HG02798 (cell line): ENCODE measurements at regions not wholly inside any gene's neighbourhood (a gene's known extent, or its start where the extent isn't known, plus 50 kb on each side); places are given as distances from the start of the nearest gene placed in this dataset.

Experiments used
- ATAC-seq: cut with Tn5 transposase; IDR thresholded peaks from one replicate; pipeline ENCODE4 v1.9.1; 2021; ENCODE audit warnings: mild to moderate bottlenecking; ENCODE audit not compliant: unreplicated experiment, poor library complexity

DNA sequence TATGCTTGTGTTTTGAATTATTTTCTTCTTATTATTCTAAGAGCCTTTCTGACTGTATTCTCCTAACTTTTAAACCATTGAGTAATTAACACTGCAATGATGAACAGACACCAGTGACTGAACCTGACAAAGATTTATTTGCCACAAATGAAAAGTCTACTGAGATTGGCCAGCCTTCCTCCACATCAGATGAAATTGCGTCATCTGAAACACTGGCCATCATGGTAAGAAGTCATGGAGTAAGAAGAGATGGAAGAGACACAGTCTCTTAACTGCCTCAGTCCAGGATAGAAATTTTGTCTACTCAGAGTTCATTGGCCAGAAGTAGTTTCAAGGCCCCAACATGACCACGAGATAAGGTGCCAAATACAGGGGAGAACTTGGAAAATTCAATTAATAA lies 357.8 kb downstream of the BMPER start:
- no peak for ATAC-seq

DNA sequence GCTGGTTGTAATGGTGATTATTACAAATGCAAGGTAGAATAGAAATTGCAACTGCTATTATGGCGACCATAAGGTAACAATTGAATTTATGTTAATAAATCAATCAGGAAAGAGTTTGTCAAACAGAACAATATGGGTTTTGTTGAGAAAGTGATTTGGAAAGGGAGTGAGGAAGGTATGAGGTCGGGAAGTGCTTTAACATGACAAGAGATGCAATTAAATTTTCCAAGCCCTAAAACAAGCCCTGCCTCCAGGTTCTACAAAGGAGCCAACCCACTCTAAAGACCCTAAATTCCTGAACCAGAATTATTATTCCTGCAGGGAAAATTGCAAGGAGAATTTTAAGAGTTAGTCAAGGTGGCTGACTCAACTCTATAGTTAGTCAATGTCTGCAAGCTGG lies 363.7 kb downstream of the BMPER start:
- ATAC-seq, result no peak

DNA sequence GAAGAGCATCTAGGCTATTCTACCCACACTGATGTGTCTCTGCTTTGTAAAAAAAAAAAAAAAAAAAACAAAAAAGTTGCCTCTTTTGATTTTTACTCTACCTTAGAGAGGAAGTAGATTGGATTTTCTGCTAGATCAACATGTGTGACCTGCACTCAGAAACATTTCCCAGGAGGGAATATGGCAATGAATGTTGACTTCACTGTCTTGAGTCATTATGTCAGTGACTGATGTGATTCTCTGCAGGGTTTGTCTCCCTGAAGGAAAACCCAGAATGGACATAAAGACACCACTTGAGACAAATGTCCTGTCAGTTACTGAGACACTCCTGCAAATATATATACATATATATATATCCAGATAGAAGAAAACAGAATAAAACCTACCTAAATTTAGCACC lies 370.3 kb downstream of the BMPER start:
- no peak for ATAC-seq

DNA sequence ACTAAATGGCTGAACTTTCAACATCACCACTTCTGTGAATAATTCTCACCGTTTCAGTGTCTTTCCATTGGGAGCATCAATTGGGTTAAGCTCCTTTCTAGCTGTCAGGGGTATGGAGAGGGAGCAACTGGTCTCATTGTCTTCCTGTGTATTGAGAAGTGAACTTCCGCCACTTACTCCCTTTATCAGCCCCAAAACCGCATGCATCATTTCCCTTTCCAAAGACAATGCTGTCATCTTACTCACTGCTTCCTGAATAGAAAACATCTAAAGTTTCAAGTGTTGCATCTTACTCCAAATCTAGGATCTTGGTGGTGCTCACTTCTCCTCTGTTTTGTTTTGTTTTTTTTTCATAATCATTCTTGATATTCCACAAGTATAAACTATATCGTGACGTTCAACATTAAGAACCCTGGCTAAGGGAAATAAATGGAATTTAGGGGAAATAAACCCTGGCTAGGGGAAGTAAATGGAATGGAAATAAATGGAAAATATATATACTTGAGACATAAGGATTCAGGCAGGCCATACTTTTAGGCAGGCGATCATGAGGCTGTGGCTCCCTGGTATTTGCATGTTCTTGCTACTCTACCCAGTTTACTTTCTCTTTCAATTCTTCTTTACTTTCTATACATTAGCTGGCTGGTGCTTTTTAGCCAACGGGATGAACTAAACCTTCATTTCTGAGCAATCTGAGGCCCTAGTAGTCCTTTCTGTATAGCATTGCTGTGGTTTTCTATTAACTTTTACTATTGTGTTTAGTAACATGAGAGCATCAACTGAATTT lies 371.9 kb downstream of the BMPER start:
- ATAC-seq, result peak; percentile 85

DNA sequence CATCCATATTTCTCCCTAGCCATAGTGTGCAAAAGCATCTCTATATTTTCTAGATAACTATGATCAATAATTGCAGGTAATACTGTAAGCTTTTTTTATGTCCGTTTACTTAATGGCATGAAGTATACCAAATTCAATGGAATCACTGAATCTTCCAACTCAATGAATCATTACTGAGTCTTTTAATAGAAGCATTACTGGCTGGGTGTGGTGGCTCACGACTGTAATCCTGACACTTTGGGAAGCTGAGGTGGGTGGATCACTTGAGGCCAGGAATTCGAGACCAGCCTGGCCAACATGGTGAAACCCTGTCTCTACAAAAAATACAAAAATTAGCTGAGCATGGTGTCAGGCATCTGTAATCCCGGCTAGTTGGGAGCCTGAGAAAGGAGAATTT lies 372.5 kb downstream of the BMPER start:
- ATAC-seq, result no peak

DNA sequence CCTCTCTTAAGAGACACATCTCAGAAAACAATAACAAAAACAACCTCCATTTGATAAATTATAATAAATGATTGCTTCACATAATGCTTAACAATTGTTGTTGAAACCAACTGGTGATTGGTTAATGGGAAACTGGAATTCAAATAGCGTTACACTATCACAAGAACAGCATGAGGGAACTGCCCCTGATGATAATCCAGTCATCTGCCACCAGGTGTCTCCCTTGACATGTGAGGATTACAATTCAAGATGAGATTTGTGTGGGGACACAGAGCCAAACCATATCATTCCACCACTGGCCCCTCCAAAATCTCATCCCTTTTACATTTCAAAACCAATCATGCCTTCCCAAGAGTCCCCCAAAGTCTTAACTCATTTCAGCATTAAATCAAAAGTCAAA lies 375.9 kb downstream of the BMPER start:
- ATAC-seq, result no peak

DNA sequence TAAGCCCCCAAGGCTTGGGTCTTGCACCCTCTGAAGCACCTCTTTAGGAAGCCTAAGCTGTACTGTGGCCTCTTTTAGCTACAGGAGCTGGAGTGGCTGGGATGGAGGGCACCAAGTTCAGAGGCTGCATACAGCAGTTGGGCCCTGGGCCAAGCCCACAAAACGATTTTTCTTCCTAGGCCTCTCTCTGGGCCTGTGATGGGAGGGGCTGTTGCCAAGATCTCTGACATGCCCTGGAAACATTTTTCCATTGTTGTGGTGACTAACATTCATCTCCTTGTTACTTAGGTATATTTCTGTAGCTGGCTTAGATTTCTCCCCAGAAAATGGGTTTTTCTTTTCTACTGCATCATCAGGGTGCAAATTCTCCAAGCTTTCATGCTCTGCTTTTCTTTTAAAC lies 375.7 kb upstream of the NPSR1 start:
- ATAC-seq, result no peak

DNA sequence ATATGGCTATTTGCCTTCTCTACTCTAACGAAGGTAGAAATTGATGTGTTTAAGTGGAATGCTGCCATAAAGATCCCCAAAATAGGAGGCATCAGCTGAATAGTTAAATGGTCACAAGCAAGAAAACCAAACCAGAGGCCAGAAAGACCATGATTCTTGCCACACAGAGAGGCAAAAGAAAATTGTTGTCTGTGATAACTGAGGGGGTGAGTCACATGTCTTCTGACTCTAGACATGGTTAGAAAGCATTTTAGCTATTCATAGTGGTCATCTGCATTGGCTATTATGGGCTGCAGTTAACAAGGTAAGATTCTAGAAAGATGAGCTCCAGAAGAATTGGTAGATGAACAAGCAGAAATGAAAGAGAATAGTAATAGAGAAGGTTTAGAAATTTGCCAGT lies 361.4 kb upstream of the NPSR1 start:
- no peak for ATAC-seq

DNA sequence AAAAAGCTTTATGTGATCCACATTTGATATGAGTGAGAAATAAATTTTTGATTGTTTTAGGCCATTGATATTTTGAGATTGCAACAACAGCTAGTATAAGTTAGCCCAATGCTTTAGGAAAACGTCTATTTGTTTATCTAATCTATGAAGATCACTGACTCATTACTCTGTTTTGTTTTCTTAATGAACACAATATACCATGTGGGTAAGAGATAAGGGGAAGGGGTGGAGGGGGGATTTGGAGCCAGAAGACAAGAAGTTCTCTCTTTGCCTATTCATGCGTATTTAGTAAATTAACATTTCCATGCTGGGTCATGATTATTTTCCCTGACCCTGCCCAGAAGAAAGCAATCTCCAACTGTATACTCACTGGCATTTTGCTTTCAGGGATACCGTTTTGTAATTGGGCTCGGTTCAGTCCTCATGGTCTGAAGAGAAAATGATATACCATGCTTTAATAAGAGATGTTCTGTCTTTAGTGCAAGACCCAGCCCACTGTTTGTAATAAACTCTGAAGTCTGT lies 359.5 kb upstream of the NPSR1 start:
- ATAC-seq, result no peak

DNA sequence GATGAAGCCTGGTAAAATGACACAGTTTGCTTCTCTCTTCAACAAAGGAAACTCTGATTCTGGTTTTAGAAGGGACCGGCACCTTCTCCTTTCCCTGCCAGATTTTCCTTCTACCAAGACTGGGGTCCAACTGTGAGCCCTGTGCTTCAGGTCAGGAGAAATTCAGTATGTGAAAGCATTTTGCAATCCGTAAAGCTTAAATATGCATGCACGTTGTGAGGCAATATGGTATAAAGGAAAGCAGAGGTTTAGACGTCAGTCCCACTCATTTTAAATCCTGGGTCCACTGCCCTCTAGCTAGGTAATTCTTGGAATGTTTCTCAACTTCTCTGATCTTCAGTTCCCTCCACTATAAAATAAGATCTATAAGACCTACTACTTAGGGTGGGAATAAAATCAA lies 359.0 kb upstream of the NPSR1 start:
- ATAC-seq, result no peak

DNA sequence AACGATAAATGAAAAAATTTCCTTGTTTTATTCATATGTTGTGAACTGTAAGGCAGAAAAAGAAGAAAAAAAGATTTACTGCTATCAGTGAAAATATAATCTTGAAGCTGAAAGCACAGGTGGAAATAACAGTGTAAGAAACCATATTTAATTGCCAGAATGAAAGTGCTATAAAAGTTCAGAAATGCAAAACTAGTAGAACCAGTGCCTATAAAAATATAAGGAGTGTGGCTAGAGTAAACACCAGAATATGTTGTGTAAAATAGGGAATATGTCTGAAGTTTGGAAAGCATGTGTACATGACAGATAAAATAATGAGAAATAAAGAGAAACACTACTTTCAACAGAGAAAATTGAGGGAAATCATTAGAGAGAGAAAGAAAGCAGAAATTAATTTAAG lies 350.5 kb upstream of the NPSR1 start:
- ATAC-seq, result no peak

DNA sequence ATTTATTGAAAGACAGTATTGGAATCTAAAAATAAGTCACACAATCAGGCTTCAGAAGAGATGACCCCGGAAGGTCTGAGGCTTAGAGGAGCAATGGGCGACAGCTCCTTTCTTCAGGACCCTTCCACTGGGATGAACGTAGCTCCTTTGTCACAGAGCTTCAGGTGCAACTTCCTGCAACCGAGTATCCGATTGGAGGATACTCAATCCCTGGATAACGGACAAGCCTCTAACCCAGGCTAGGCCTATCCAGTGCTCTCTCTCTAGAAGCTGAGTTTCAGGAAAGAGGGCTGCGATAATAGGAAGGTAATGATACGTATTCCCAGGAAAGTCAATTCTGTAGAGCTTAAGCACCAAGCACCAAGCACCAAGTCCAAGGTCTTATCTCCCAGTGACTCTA lies 349.4 kb upstream of the NPSR1 start:
- ATAC-seq, result no peak

DNA sequence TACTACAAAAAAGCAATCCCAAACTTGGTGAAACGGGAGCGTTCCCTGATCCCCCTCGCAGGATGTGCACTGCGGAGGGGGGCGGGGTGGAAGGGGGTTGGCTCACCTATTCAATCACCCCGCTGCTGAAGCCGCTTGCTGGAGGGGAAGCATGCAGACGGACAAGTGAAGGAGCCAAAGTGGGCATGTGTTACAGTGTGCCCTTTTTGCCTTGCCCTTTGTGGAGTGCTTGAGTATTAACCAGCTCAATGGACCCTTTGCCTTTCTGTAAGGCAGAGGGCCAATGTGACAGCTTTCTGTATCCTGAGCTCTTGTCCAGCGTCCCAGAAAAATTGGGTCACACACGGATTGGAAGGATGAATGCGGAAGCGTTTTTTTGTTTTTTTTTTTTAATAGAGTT lies 348.9 kb upstream of the NPSR1 start:
- ATAC-seq, result no peak

DNA sequence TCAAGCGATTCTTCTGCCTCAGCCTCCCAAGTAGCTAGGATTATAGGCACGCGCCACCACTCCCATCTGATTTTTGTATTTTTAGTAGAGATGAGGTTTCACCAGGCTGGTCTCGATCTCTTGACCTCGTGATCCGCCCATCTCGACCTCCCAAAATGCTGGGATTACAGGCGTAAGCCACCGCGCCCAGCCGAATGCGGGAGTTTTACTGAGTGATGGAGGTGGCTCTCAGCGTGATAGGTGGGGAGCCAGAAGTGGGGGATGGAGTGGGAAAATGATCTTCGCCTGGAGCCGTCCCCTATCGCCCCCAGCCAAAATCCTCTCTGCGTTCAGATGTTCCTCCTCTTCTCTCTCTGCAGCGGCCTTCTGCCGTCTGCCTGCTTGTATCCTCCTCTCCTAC lies 348.4 kb upstream of the NPSR1 start:
- no peak for ATAC-seq

DNA sequence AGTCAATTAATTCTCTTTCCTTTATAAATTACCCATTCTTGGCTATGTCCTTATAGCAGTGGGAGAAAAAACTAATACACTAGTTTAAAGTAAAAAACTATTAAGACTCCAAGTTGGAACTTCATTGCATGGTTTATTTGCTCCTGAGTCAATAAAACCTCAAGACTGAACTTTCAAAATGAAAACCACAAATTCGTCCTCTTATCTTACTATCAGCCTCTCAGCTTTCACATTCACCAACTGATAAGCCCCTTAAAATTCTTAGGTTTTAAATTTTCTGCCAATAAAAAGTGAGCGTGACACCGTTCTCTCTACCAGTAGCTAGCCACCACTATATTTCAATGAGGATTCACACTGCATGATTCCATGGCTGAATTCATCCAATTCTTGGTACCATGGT lies 346.4 kb upstream of the NPSR1 start:
- ATAC-seq, result no peak

DNA sequence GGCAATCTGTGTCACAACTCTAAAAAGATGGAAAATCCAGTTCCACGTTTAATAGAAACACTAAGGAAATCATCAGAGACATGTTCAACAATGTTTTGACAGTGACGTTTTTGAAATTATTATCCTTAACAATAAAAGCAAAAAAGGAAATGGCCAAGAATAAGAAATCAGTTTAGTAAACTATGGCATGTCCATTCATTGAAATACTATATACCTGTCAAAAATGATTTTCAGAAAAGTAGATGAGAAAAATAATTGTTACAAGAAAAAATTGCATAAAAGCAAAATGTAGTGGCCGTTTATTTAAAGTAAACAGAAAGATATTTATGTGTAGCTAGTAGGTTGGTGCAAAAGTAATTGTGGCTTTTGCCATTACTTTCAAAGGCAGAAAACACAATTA lies 345.4 kb upstream of the NPSR1 start:
- ATAC-seq, result no peak

DNA sequence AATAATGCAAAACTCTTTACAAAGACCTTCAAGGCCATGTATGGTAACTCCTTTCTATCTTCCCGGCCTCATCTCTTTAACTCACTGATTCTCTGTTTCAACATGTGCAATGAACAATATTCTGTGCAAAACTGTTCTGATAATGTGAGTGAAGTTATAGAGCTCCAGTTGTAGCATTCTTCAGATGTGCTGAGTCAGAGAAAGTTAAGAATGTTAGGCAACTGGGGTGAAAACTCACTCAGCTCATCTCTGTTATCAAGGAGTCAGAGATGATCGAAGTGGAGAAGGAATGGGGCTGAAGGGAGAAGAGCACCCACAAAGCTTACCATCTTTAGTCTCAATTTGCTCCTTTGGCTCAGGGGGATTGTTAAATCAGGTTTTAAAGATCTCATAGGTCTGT lies 344.7 kb upstream of the NPSR1 start:
- no peak for ATAC-seq

DNA sequence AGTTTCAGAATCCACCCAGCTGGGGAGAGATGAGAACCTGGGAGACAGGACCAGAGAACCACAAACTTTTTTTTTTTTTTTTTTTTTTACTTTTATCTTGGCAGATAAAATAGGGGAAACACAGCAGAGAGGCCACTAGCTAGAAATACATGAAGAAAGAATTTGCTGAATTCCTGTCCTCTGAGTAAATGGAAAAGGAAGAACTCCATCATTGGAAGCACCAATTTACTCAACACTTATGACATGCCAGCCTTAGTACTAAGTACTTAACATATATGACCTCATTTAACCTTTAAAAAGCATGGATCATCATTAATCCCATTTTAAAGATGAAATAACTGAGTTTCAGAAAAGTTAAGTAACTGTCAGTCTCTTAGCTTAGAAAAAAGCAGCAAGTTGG lies 343.0 kb upstream of the NPSR1 start:
- no peak for ATAC-seq

DNA sequence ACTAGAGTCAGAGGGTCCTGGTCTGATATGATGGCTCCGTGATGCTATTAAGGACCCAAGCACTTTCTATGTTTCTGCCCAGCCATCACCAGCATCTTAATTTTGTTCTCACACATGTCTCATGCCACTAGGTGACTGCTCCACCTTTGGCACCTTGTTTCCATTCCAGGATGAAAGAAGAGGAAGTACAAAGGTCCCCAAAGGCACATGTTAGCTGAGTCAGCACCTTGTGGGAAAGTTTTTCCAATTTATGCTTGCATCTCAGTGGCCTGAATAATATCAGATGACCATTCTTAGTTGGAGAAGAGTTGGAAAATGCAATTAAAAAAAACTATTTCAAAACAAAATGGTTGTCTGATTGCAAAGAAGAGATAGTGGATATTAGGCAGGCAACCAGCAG lies 341.0 kb upstream of the NPSR1 start:
- no peak for ATAC-seq

DNA sequence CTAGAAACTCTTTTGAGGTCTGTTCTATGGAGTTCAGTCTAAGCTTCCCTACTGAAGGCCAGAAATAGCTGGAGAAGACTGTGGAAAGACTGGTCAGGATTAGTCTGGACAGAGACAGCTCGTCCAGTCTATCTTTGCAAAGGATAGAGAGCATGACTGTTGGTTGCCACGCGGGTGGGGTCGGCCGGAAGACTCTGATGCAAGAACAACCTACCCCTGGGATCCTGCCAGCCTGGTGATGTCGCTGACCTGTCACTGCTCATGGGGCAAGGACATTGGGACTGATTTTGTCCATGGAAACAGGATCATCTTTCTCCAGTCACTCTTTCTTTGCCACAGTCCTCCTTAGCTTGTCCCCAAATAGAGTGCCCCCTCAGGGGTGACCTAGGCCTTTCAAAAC lies 337.6 kb upstream of the NPSR1 start:
- ATAC-seq, result no peak

DNA sequence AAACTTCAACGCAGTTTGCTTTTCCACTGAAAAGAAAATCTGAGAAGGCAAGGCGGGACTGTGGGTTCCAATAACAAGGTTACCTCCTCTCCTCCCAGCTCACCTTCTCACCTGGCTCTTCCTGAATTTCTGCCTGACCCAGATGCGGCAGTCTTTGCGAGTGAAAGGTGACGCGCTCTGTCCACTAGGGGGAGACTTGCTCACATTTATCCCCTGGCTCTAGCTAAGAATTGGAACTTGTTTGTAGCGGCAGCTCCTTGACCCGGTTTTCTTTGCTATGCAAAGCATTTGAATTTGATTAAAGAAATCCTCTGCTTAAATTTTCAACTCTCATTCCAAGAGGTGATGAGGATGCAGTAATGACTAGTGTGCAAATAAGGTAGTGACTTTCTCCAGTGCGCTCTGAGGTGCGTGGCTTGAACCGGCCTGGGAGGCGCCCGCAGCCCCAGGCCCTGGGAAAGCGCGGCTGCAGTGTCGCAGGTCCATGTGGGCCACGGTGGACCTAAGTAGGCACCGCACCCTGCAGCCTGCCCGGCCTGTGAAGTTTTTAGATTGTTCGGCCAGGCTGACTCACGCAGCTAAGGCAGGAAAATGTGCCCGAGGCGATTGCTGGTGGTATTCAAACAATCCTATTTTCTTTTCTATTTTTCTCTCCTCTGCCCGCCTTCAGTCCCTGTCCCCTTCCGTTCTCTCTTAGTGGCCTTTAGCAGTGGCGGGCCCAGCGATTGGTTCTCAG lies 336.9 kb upstream of the NPSR1 start:
- peak; percentile 93 for ATAC-seq

DNA sequence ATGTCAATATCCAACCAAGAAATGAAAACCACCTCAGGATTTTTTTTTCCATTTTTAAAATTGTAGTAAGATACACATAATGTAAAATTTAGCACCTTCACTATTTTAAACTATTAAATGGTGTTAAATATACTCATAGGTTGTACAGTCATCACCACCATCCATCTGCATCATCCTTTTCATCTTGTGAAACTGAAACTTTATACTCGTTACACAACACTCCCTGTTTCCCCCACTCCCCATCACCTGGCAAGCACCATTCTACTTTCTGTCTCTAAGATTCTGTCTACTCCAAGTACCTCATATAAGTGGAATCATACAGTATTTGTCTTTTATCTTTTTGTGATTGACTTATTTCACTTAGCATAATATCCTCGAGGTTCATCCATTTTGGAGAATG lies 335.2 kb upstream of the NPSR1 start:
- ATAC-seq, result peak; percentile 47
